ENCODE measurements at regions not wholly inside any gene's neighbourhood (a gene's known extent, or its start where the extent isn't known, plus 50 kb on each side); places are given as distances from the start of the nearest gene placed in this dataset.

DNA sequence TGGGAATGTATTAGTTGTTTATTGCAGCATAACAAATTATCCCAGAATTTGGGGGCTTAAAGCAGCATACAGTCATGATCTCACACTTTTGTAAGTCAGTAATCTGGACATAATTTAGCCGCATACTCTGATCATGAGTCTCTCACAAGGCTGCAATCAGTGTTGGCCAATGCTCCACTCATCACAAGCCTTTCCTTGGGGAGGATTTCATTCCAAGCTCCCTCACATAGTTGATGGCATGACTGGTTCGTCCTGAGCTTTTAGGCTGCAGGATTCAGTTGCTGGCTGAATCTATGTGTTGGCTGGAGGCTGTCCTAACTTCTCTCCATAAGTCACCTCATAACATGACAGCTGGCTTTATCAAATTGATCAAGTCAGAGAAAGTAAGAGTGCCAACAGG is 1568.6 kb upstream of the PCDH7 start:
- no peak for TF ChIP-seq POLR2A (IDR thresholded peaks at IDR 0.05)
- TF ChIP-seq, protein P1, sequence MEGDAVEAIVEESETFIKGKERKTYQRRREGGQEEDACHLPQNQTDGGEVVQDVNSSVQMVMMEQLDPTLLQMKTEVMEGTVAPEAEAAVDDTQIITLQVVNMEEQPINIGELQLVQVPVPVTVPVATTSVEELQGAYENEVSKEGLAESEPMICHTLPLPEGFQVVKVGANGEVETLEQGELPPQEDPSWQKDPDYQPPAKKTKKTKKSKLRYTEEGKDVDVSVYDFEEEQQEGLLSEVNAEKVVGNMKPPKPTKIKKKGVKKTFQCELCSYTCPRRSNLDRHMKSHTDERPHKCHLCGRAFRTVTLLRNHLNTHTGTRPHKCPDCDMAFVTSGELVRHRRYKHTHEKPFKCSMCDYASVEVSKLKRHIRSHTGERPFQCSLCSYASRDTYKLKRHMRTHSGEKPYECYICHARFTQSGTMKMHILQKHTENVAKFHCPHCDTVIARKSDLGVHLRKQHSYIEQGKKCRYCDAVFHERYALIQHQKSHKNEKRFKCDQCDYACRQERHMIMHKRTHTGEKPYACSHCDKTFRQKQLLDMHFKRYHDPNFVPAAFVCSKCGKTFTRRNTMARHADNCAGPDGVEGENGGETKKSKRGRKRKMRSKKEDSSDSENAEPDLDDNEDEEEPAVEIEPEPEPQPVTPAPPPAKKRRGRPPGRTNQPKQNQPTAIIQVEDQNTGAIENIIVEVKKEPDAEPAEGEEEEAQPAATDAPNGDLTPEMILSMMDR (IDR thresholded peaks at IDR 0.05): no peak

Data from body of pancreas (tissue), 4 donors.